ENCODE measurements at regions not wholly inside any gene's neighbourhood (a gene's known extent, or its start where the extent isn't known, plus 50 kb on each side); places are given as distances from the start of the nearest gene placed in this dataset.

GRCh38 chr11:80980227-80980626 is 1539.4 kb upstream of the TENM4 start:
- TF ChIP-seq MAZ (IDR thresholded peaks at IDR 0.05; ENCODE audit: borderline replicate concordance, low read depth, low read length) (no peak), TP53 (CRISPR knock-in tag; IDR thresholded peaks at IDR 0.05) (no peak), JUNB (IDR thresholded peaks at IDR 0.05) (no peak), POLR2A (IDR thresholded peaks at IDR 0.05; ENCODE audit: low read length) (no peak), SMC3 (IDR thresholded peaks at IDR 0.05) (no peak), CEBPB (IDR thresholded peaks at IDR 0.05) (no peak), BCL3 (IDR thresholded peaks at IDR 0.05) (no peak), KDM1A (IDR thresholded peaks at IDR 0.05; ENCODE audit: low read depth) (no peak)
- TF ChIP-seq, protein P1, sequence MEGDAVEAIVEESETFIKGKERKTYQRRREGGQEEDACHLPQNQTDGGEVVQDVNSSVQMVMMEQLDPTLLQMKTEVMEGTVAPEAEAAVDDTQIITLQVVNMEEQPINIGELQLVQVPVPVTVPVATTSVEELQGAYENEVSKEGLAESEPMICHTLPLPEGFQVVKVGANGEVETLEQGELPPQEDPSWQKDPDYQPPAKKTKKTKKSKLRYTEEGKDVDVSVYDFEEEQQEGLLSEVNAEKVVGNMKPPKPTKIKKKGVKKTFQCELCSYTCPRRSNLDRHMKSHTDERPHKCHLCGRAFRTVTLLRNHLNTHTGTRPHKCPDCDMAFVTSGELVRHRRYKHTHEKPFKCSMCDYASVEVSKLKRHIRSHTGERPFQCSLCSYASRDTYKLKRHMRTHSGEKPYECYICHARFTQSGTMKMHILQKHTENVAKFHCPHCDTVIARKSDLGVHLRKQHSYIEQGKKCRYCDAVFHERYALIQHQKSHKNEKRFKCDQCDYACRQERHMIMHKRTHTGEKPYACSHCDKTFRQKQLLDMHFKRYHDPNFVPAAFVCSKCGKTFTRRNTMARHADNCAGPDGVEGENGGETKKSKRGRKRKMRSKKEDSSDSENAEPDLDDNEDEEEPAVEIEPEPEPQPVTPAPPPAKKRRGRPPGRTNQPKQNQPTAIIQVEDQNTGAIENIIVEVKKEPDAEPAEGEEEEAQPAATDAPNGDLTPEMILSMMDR (IDR thresholded peaks at IDR 0.05): no peak
- TF ChIP-seq, protein P2, sequence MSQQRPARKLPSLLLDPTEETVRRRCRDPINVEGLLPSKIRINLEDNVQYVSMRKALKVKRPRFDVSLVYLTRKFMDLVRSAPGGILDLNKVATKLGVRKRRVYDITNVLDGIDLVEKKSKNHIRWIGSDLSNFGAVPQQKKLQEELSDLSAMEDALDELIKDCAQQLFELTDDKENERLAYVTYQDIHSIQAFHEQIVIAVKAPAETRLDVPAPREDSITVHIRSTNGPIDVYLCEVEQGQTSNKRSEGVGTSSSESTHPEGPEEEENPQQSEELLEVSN (IDR thresholded peaks at IDR 0.05; ENCODE audit: borderline replicate concordance, low read depth): no peak
